ENCODE measurements at regions not wholly inside any gene's neighbourhood (a gene's known extent, or its start where the extent isn't known, plus 50 kb on each side); places are given as distances from the start of the nearest gene placed in this dataset.

DNA sequence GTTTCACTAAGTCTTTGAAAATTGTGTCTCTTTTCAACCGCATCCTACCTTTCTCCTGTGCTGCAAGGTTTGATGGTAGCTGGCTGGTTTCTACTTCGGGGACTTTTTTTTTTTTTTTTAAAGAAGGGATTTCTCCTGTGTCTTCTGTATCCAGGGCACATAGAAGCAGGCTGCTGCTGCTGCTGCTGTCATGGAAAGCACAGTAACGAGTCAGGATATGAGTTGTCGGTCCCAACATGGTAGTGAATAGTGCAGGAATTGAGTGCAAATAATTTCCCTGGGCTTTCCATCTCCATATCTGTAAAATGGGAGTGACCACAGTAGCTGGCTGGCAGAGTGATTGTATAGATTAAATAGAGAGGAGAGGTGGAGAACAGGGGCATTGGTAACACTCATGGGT, 118.3 kb upstream of the NAV2 start:
- ChIA-PET CTCF (interaction anchor here (0.6 to 2.5 kb wide), 3 partner anchors 30 to 523 kb away, joined by 3 to 12 read pairs (median 3); no protein-coding TSS in a partner anchor), POLR2A (no interaction called here)
- no peaks in the 10 kb centered on the region for H3K27me3 ChIP-seq (ENCODE audit: control insufficient read depth in 2 of 2, insufficient read depth in 2 of 2, low read length in 2 of 2)
- H3K4me2 ChIP-seq (ENCODE audit: insufficient read depth, low read length): no peak overlapping the region
- dilution Hi-C loops (cut with MboI; ENCODE audit: extremely low pct_ligation_motif_present, low sequenced_read_pairs) (no loop called here), intact Hi-C loops (cut with micrococcal nuclease) (no loop called here)
- H3K4me1 ChIP-seq (ENCODE audit: control insufficient read depth, extremely low read depth, insufficient read depth, low read length): peaks cover 34% of the 10 kb centered on the region
- FAIRE-seq (no peak), DNase-seq (ENCODE audit: low read depth, low spot score) (no peak)
- H3K9ac ChIP-seq (replicated peaks; ENCODE audit: extremely low read depth, insufficient read depth, low read length): no peak overlapping the region
- no peaks in the 10 kb centered on the region for H3K9me3 ChIP-seq (replicated peaks; ENCODE audit: control insufficient read depth, insufficient read depth, low read length)
- no peak overlapping the region for H3K27ac ChIP-seq (ENCODE audit: insufficient read depth, low read depth, low read length)
- H3K9me1 ChIP-seq (replicated peaks; ENCODE audit: control insufficient read depth, extremely low read depth, insufficient read depth, low read length): no peaks in the 10 kb centered on the region
- H4K20me1 ChIP-seq (replicated peaks; ENCODE audit: control insufficient read depth, extremely low read depth, insufficient read depth, low read length): no peaks in the 10 kb centered on the region
- H3K79me2 ChIP-seq (ENCODE audit: control insufficient read depth, insufficient read depth, low read length): no peaks in the 10 kb centered on the region
- TF ChIP-seq POLR2AphosphoS5 (IDR thresholded peaks at IDR 0.05; ENCODE audit: insufficient read depth, low read depth, low read length): no peak
- TF ChIP-seq JUN (IDR thresholded peaks at IDR 0.05; ENCODE audit: borderline replicate concordance, insufficient read depth, insufficient read length, low read depth): no peak
- TF ChIP-seq GATA2 (IDR thresholded peaks at IDR 0.05; ENCODE audit: insufficient read depth, insufficient read length, low read depth, low read length): no peak
- no TSS peak for BruUV-seq (replicated peaks)
- H2AFZ ChIP-seq (ENCODE audit: low read depth, low read length): no peak overlapping the region
- no peaks in the 10 kb centered on the region for H3K36me3 ChIP-seq (ENCODE audit: control insufficient read depth in 2 of 2, extremely low read depth in 1 of 2, insufficient read depth in 2 of 2, low read length in 2 of 2)
- no peak overlapping the region for H3K4me3 ChIP-seq (replicated peaks in 1 of 3; ENCODE audit: insufficient read depth in 1 of 3, low read depth in 1 of 3, low read length in 3 of 3)

DNA sequence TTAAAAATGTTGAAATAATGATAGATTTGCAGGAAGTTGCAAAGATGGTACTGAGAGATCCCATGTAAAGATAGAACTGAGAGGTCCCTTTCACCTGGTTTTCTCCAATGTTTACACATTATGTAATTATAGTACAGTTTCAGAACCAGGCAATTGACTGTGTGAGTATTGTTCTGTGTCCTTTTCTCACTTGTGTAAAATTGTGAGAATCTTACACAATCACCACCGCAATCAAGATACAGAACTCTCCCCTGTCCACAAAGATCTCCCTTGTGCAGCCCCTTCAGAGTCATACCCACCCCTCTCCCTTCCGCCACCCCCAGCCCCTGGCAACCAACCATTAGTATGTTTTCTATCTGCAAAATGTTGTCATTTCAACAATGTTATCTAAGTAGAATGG, 119.8 kb upstream of the NAV2 start:
- intact Hi-C loops (cut with micrococcal nuclease): no loop called here
- Histone ChIP-seq H3K36me3 (ENCODE audit: control insufficient read depth in 2 of 2, extremely low read depth in 1 of 2, insufficient read depth in 2 of 2, low read length in 2 of 2) (no peaks in the 10 kb centered on the region), H3K79me2 (ENCODE audit: control insufficient read depth, insufficient read depth, low read length) (no peaks in the 10 kb centered on the region), H4K20me1 (replicated peaks; ENCODE audit: control insufficient read depth, extremely low read depth, insufficient read depth, low read length) (no peaks in the 10 kb centered on the region), H2AFZ (ENCODE audit: low read depth, low read length) (no peak overlapping the region), H3K9ac (replicated peaks; ENCODE audit: extremely low read depth, insufficient read depth, low read length) (no peak overlapping the region), H3K4me2 (ENCODE audit: insufficient read depth, low read length) (no peak overlapping the region), H3K27ac (ENCODE audit: insufficient read depth, low read depth, low read length) (no peak overlapping the region), H3K4me1 (ENCODE audit: control insufficient read depth, extremely low read depth, insufficient read depth, low read length) (peaks cover 28% of the 10 kb centered on the region), H3K9me3 (replicated peaks; ENCODE audit: control insufficient read depth, insufficient read depth, low read length) (no peaks in the 10 kb centered on the region), H3K4me3 (replicated peaks in 1 of 3; ENCODE audit: insufficient read depth in 1 of 3, low read depth in 1 of 3, low read length in 3 of 3) (no peak overlapping the region), H3K27me3 (ENCODE audit: control insufficient read depth in 2 of 2, insufficient read depth in 2 of 2, low read length in 2 of 2) (no peaks in the 10 kb centered on the region), H3K9me1 (replicated peaks; ENCODE audit: control insufficient read depth, extremely low read depth, insufficient read depth, low read length) (no peaks in the 10 kb centered on the region)
- POLR2A ChIA-PET: no interaction called here
- dilution Hi-C loops (cut with MboI; ENCODE audit: extremely low pct_ligation_motif_present, low sequenced_read_pairs): no loop called here
- CTCF ChIA-PET: interaction anchor here (2.5 kb wide), 1 partner anchor 29 kb away, joined by 12 read pairs; no protein-coding TSS in a partner anchor
- no TSS peak for BruUV-seq (replicated peaks)
- DNase-seq (ENCODE audit: low read depth, low spot score) (no peak), FAIRE-seq (no peak)
- no peak for TF ChIP-seq FOS (IDR thresholded peaks at IDR 0.05; ENCODE audit: borderline replicate concordance, insufficient read depth, low read length)

Data from endothelial cell of umbilical vein (primary cell).